ENCODE measurements at regions not wholly inside any gene's neighbourhood (a gene's known extent, or its start where the extent isn't known, plus 50 kb on each side); places are given as distances from the start of the nearest gene placed in this dataset.

GRCh38 chr18:38312532-38312931 lies 746.9 kb upstream of the CELF4 start:
- Histone ChIP-seq H3K27me3 (ENCODE audit: control insufficient read depth, insufficient read depth, low read length, poor library complexity, severe bottlenecking) (no peaks in the 10 kb centered on the region), H3K36me3 (ENCODE audit: control insufficient read depth, insufficient read depth, low read length) (no peaks in the 10 kb centered on the region), H3K4me3 (ENCODE audit: low read length) (no peak overlapping the region), H3K9me3 (ENCODE audit: control insufficient read depth, low read length) (no peaks in the 10 kb centered on the region), H3K9ac (ENCODE audit: extremely low read depth, low read length, poor library complexity, severe bottlenecking) (no peak overlapping the region), H3K4me1 (ENCODE audit: control insufficient read depth, insufficient read depth, low read length) (no peaks in the 10 kb centered on the region), H3K27ac (ENCODE audit: low read depth, low read length) (no peak overlapping the region)
- H3K4me3 Mint-ChIP-seq, result no peak overlapping the region
- DNase-seq, result no peak
- no peak for TF ChIP-seq CTCF (conservative IDR thresholded peaks at IDR 0.05)
- no peaks in the 10 kb centered on the region for H3K27me3 Mint-ChIP-seq (ENCODE audit: insufficient read depth)
- no peaks in the 10 kb centered on the region for H3K36me3 Mint-ChIP-seq (ENCODE audit: low read depth)
- WGBS, 2 experiments (ENCODE audit: insufficient coverage in 1 of 2, insufficient read length in 1 of 2), result 82 to 93% methylated on average over 2 to 3 of the region's 3 CpGs
- no peak overlapping the region for H3K27ac Mint-ChIP-seq
- H3K9me3 Mint-ChIP-seq, result no peaks in the 10 kb centered on the region
- no peaks in the 10 kb centered on the region for H3K4me1 Mint-ChIP-seq

- 71 to 77% methylated on average over 1 to 2 of the region's 2 CpGs for WGBS, 2 experiments (ENCODE audit: insufficient coverage in 1 of 2, insufficient read length in 1 of 2)
- Histone ChIP-seq H3K9me3 (ENCODE audit: control insufficient read depth, low read length) (no peaks in the 10 kb centered on the region), H3K36me3 (ENCODE audit: control insufficient read depth, insufficient read depth, low read length) (no peaks in the 10 kb centered on the region), H3K27me3 (ENCODE audit: control insufficient read depth, insufficient read depth, low read length, poor library complexity, severe bottlenecking) (no peaks in the 10 kb centered on the region), H3K4me1 (ENCODE audit: control insufficient read depth, insufficient read depth, low read length) (no peaks in the 10 kb centered on the region), H3K4me3 (ENCODE audit: low read length) (no peak overlapping the region), H3K9ac (ENCODE audit: extremely low read depth, low read length, poor library complexity, severe bottlenecking) (no peak overlapping the region), H3K27ac (ENCODE audit: low read depth, low read length) (no peak overlapping the region)
- Mint-ChIP-seq H3K27ac (no peak overlapping the region), H3K4me1 (no peaks in the 10 kb centered on the region), H3K4me3 (no peak overlapping the region), H3K9me3 (no peaks in the 10 kb centered on the region), H3K27me3 (ENCODE audit: insufficient read depth) (no peaks in the 10 kb centered on the region), H3K36me3 (ENCODE audit: low read depth) (no peaks in the 10 kb centered on the region)
- no peak for DNase-seq
- TF ChIP-seq CTCF (conservative IDR thresholded peaks at IDR 0.05), result no peak
Observed at GRCh38 chr18:38310936-38311335, 745.3 kb upstream of the CELF4 start.

GRCh38 chr18:38307914-38308313 lies 742.3 kb upstream of the CELF4 start:
- H3K9me3 Mint-ChIP-seq, result no peaks in the 10 kb centered on the region
- no peak overlapping the region for H3K27ac ChIP-seq (ENCODE audit: low read depth, low read length)
- H3K9ac ChIP-seq (ENCODE audit: extremely low read depth, low read length, poor library complexity, severe bottlenecking), result no peak overlapping the region
- H3K4me3 ChIP-seq (ENCODE audit: low read length), result no peak overlapping the region
- no peaks in the 10 kb centered on the region for H3K27me3 ChIP-seq (ENCODE audit: control insufficient read depth, insufficient read depth, low read length, poor library complexity, severe bottlenecking)
- no peak overlapping the region for H3K4me3 Mint-ChIP-seq
- H3K36me3 Mint-ChIP-seq (ENCODE audit: low read depth), result no peaks in the 10 kb centered on the region
- TF ChIP-seq CTCF (conservative IDR thresholded peaks at IDR 0.05), result no peak
- no peak for DNase-seq
- no peaks in the 10 kb centered on the region for H3K36me3 ChIP-seq (ENCODE audit: control insufficient read depth, insufficient read depth, low read length)
- 90% methylated on average over 4 to 5 of the region's 5 CpGs for WGBS, 2 experiments (ENCODE audit: insufficient coverage in 1 of 2, insufficient read length in 1 of 2)
- H3K27ac Mint-ChIP-seq, result no peak overlapping the region
- H3K9me3 ChIP-seq (ENCODE audit: control insufficient read depth, low read length), result no peaks in the 10 kb centered on the region
- no peaks in the 10 kb centered on the region for H3K4me1 ChIP-seq (ENCODE audit: control insufficient read depth, insufficient read depth, low read length)
- H3K27me3 Mint-ChIP-seq (ENCODE audit: insufficient read depth), result no peaks in the 10 kb centered on the region
- H3K4me1 Mint-ChIP-seq, result peaks cover 2% of the 10 kb centered on the region

All from endodermal cell (in vitro differentiated cells).